D721Med (cell line): ENCODE measurements at regions not wholly inside any gene's neighbourhood (a gene's known extent, or its start where the extent isn't known, plus 50 kb on each side); places are given as distances from the start of the nearest gene placed in this dataset.

Source experiments
- DNase-seq: peaks from one replicate; pipeline ENCODE4 v3.0.0; 2011; ENCODE audit warnings: low spot score; ENCODE audit not compliant: insufficient read length
- FAIRE-seq: peaks from 2 replicates; lab custom pipeline; 2011; peaks lifted over from hg19 to GRCh38; lab: Jason Lieb, UNC
- CTCF ChIP-seq: IDR thresholded peaks from 2 replicates; pipeline ENCODE4 v1.5.1; 2012; ENCODE audit warnings: mild to moderate bottlenecking, control low read depth; ENCODE audit not compliant: insufficient read depth; ENCODE audit errors: missing control alignments

- FAIRE-seq: no peak
- DNase-seq: no peak
- TF ChIP-seq CTCF: no peak
Measured at GRCh38 chr13:34152409-34152808, 334.5 kb downstream of the RFC3 start.

- no peak for TF ChIP-seq CTCF
- DNase-seq (no peak), FAIRE-seq (no peak)
Measured at GRCh38 chr13:34152996-34153395, 335.0 kb downstream of the RFC3 start.

- FAIRE-seq (no peak), DNase-seq (no peak)
- TF ChIP-seq CTCF: no peak
Measured at GRCh38 chr13:34153428-34154180, 335.7 kb downstream of the RFC3 start.

GRCh38 chr13:34155931-34156607 lies 338.1 kb downstream of the RFC3 start:
- no peak for TF ChIP-seq CTCF
- no peak for DNase-seq
- FAIRE-seq: no peak

GRCh38 chr13:34156841-34157365 lies 339.0 kb downstream of the RFC3 start:
- FAIRE-seq: no peak
- no peak for TF ChIP-seq CTCF
- no peak for DNase-seq

GRCh38 chr13:34159946-34160345 lies 342.0 kb downstream of the RFC3 start:
- no peak for TF ChIP-seq CTCF
- FAIRE-seq (no peak), DNase-seq (no peak)
